ENCODE measurements at regions not wholly inside any gene's neighbourhood (a gene's known extent, or its start where the extent isn't known, plus 50 kb on each side); places are given as distances from the start of the nearest gene placed in this dataset.

- H3K27ac Mint-ChIP-seq: no peak overlapping the region; a peak in 1 of 7 replicates
- H3K4ac ChIP-seq (ENCODE audit: low read depth, low read length): no peak overlapping the region
- no peak overlapping the region for H3K27ac ChIP-seq (ENCODE audit: insufficient read length, low read depth, low read length)
- whole genome bisulfite sequencing (ENCODE audit: extremely low coverage, insufficient read length, low lambda C conversion rate): no CpG with 5 or more reads among the region's 10 CpGs
- no peak overlapping the region for H4K91ac ChIP-seq (ENCODE audit: insufficient read length, low read depth, low read length)
- no peak overlapping the region for H2BK12ac ChIP-seq (ENCODE audit: insufficient read length, low read depth, low read length)
- H3K4me1 ChIP-seq (ENCODE audit: insufficient read depth, low read length): no peaks in the 10 kb centered on the region
- H3K23ac ChIP-seq (ENCODE audit: insufficient read length, low read depth, low read length): no peak overlapping the region
- H2BK120ac ChIP-seq (ENCODE audit: low read depth, low read length, poor library complexity, severe bottlenecking): no peak overlapping the region
- no peak overlapping the region for H2BK5ac ChIP-seq (ENCODE audit: insufficient read length, low read length)
- H3K4me2 ChIP-seq (ENCODE audit: insufficient read depth, insufficient read length, low read length): no peak overlapping the region
- TF ChIP-seq CTCF (conservative IDR thresholded peaks at IDR 0.05): no peak; the same call in none of the 3 replicates
- no peak overlapping the region for H3K14ac ChIP-seq (ENCODE audit: insufficient read depth, low read length)
- H3K27me3 ChIP-seq (ENCODE audit: insufficient read depth, low read length): no peaks in the 10 kb centered on the region
- no peak overlapping the region for H3K18ac ChIP-seq (ENCODE audit: insufficient read length, low read depth, low read length)
- DNase-seq: peak; percentile 37
- no peak overlapping the region for H2AFZ ChIP-seq (ENCODE audit: low read length)
- no peaks in the 10 kb centered on the region for H3K36me3 Mint-ChIP-seq (ENCODE audit: insufficient read depth in 1 of 3, low read depth in 3 of 3)
- no peak overlapping the region for H2BK20ac ChIP-seq (ENCODE audit: low read depth, low read length, poor library complexity, severe bottlenecking)
- no peak overlapping the region for H4K8ac ChIP-seq (replicated peaks; ENCODE audit: insufficient read length, low read depth, low read length)
- no peak overlapping the region for H3K56ac ChIP-seq (ENCODE audit: insufficient read length, low read depth, low read length)
- no peak overlapping the region for H2AK5ac ChIP-seq (ENCODE audit: insufficient read length, low read length)
- H3T11ph ChIP-seq (ENCODE audit: low read length): no peak overlapping the region
- no peaks in the 10 kb centered on the region for H3K9me3 Mint-ChIP-seq
- H3K4me1 Mint-ChIP-seq: peaks cover 4 to 9% of the 10 kb centered on the region in 2 experiments
- peaks cover 16% of the 10 kb centered on the region for H3K27me3 Mint-ChIP-seq (ENCODE audit: low read depth)
- no peaks in the 10 kb centered on the region for H3K9me3 ChIP-seq (ENCODE audit: control insufficient read depth, low read depth, low read length)
- H3K79me2 ChIP-seq (ENCODE audit: insufficient read depth, low read length): no peaks in the 10 kb centered on the region
- H3K4me3 Mint-ChIP-seq: no peak overlapping the region
- no peak overlapping the region for H2BK15ac ChIP-seq (ENCODE audit: low read depth, low read length)
- H4K20me1 ChIP-seq (ENCODE audit: control insufficient read depth, insufficient read depth, insufficient read length): no peaks in the 10 kb centered on the region
- H3K23me2 ChIP-seq (ENCODE audit: insufficient read length, low read depth, low read length, poor library complexity, severe bottlenecking): no peaks in the 10 kb centered on the region
- H4K5ac ChIP-seq (ENCODE audit: insufficient read length, low read depth, low read length): no peak overlapping the region
- H3K9ac ChIP-seq (ENCODE audit: extremely low read depth, insufficient read length, low read length): no peak overlapping the region
- no peaks in the 10 kb centered on the region for H3K79me1 ChIP-seq (ENCODE audit: insufficient read depth, low read depth, low read length, poor library complexity, severe bottlenecking)
Measured at GRCh38 chr1:175802407-175803123, 59.2 kb upstream of the TNR start.

Measured in H9 (cell line).